ENCODE measurements at regions not wholly inside any gene's neighbourhood (a gene's known extent, or its start where the extent isn't known, plus 50 kb on each side); places are given as distances from the start of the nearest gene placed in this dataset.

DNA sequence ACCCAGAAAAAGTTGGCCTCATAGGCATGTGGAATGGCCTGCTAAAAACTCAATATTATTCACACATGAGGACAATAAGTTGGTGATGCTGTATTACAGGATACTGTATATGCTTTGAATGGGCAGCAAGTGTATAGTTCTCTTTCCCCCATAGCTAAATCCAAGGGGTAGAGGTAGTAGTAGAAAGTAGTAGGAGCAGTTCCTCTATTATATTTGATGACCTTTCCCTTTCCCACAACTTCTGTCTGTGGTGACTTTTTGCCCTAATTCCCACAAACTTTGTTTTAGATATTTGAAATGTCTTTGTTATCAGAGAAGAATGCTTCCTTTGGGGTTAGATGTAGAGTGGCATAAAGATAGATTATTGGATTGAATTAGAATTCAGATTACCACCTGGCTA, 154.0 kb upstream of the STEAP4 start:
- TF ChIP-seq FOXM1 (IDR thresholded peaks at IDR 0.05; ENCODE audit: borderline replicate concordance, low read depth) = no peak
- TF ChIP-seq EP300 (IDR thresholded peaks at IDR 0.05; ENCODE audit: borderline replicate concordance) = no peak
- no peak for TF ChIP-seq TCF12 (IDR thresholded peaks at IDR 0.05; ENCODE audit: low read depth)
- TF ChIP-seq, protein P1, sequence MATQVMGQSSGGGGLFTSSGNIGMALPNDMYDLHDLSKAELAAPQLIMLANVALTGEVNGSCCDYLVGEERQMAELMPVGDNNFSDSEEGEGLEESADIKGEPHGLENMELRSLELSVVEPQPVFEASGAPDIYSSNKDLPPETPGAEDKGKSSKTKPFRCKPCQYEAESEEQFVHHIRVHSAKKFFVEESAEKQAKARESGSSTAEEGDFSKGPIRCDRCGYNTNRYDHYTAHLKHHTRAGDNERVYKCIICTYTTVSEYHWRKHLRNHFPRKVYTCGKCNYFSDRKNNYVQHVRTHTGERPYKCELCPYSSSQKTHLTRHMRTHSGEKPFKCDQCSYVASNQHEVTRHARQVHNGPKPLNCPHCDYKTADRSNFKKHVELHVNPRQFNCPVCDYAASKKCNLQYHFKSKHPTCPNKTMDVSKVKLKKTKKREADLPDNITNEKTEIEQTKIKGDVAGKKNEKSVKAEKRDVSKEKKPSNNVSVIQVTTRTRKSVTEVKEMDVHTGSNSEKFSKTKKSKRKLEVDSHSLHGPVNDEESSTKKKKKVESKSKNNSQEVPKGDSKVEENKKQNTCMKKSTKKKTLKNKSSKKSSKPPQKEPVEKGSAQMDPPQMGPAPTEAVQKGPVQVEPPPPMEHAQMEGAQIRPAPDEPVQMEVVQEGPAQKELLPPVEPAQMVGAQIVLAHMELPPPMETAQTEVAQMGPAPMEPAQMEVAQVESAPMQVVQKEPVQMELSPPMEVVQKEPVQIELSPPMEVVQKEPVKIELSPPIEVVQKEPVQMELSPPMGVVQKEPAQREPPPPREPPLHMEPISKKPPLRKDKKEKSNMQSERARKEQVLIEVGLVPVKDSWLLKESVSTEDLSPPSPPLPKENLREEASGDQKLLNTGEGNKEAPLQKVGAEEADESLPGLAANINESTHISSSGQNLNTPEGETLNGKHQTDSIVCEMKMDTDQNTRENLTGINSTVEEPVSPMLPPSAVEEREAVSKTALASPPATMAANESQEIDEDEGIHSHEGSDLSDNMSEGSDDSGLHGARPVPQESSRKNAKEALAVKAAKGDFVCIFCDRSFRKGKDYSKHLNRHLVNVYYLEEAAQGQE (IDR thresholded peaks at IDR 0.05; ENCODE audit: low read depth) = no peak
- no peak for TF ChIP-seq YY1 (IDR thresholded peaks at IDR 0.05; ENCODE audit: low read depth)
- no peak for TF ChIP-seq CREB1 (IDR thresholded peaks at IDR 0.05; ENCODE audit: low read depth)
- TF ChIP-seq TAF1 (IDR thresholded peaks at IDR 0.05; ENCODE audit: low read depth) = no peak
- TF ChIP-seq TEAD4 (IDR thresholded peaks at IDR 0.05) = no peak
- TF ChIP-seq CEBPB (IDR thresholded peaks at IDR 0.05) = no peak
- TF ChIP-seq, protein P2, sequence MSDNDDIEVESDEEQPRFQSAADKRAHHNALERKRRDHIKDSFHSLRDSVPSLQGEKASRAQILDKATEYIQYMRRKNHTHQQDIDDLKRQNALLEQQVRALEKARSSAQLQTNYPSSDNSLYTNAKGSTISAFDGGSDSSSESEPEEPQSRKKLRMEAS (IDR thresholded peaks at IDR 0.05) = no peak
- no peak for TF ChIP-seq EGR1 (IDR thresholded peaks at IDR 0.05)
- TF ChIP-seq, protein P3, sequence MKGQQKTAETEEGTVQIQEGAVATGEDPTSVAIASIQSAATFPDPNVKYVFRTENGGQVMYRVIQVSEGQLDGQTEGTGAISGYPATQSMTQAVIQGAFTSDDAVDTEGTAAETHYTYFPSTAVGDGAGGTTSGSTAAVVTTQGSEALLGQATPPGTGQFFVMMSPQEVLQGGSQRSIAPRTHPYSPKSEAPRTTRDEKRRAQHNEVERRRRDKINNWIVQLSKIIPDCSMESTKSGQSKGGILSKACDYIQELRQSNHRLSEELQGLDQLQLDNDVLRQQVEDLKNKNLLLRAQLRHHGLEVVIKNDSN (IDR thresholded peaks at IDR 0.05) = no peak
- TF ChIP-seq RAD21 (IDR thresholded peaks at IDR 0.05; ENCODE audit: low read depth) = no peak
- TF ChIP-seq ZBTB7A (IDR thresholded peaks at IDR 0.05; ENCODE audit: low read depth) = no peak
- no peak for TF ChIP-seq NFIC (IDR thresholded peaks at IDR 0.05)

DNA sequence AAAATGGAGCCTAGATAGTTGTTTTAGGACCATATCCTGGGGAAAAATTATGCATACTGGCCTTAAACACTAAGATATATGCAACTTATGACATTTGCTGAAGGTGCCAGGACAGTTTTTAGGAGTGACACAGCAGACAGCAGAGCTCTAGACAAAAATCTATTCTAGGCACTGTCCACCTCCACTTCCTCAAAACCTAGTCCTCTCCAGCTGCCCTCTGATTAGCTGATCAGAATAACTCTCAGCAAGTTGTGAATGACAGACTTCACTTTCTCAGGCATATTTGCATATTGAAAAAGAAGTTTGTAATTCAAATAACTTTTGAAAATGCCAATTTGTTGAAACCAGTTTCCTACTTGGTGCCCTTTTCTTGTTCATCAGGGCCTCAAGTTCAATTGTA, 152.3 kb upstream of the STEAP4 start:
- no peak for TF ChIP-seq TAF1 (IDR thresholded peaks at IDR 0.05; ENCODE audit: low read depth)
- TF ChIP-seq CEBPB (IDR thresholded peaks at IDR 0.05) = no peak
- TF ChIP-seq EGR1 (IDR thresholded peaks at IDR 0.05) = no peak
- no peak for TF ChIP-seq RAD21 (IDR thresholded peaks at IDR 0.05; ENCODE audit: low read depth)
- TF ChIP-seq ZBTB7A (IDR thresholded peaks at IDR 0.05; ENCODE audit: low read depth) = no peak
- no peak for TF ChIP-seq CREB1 (IDR thresholded peaks at IDR 0.05; ENCODE audit: low read depth)
- TF ChIP-seq NFIC (IDR thresholded peaks at IDR 0.05) = no peak
- TF ChIP-seq, protein P3 (IDR thresholded peaks at IDR 0.05) = no peak
- TF ChIP-seq FOXM1 (IDR thresholded peaks at IDR 0.05; ENCODE audit: borderline replicate concordance, low read depth) = no peak
- TF ChIP-seq, protein P2 (IDR thresholded peaks at IDR 0.05) = no peak
- no peak for TF ChIP-seq TEAD4 (IDR thresholded peaks at IDR 0.05)
- TF ChIP-seq YY1 (IDR thresholded peaks at IDR 0.05; ENCODE audit: low read depth) = no peak
- TF ChIP-seq, protein P1 (IDR thresholded peaks at IDR 0.05; ENCODE audit: low read depth) = no peak
- TF ChIP-seq EP300 (IDR thresholded peaks at IDR 0.05; ENCODE audit: borderline replicate concordance) = no peak
- TF ChIP-seq TCF12 (IDR thresholded peaks at IDR 0.05; ENCODE audit: low read depth) = no peak

DNA sequence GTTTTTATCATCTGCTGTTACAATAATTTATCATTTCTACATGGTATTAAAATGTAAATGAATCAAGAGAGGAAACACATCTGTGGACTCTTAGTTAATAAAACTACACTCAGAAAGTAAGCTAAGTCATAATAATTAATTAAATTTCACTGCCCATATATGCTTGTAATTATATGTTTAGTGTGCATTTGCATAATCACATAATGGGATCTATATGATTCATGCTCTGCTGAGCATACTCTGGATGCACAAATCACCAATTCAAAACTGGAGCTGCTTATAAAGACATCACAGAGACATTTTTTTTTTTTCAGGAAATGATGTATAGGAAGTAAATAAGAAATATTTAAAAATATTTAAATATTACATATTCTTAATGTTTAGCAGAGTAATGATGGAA, 151.6 kb upstream of the STEAP4 start:
- no peak for TF ChIP-seq YY1 (IDR thresholded peaks at IDR 0.05; ENCODE audit: low read depth)
- TF ChIP-seq, protein P3 (IDR thresholded peaks at IDR 0.05) = no peak
- TF ChIP-seq RAD21 (IDR thresholded peaks at IDR 0.05; ENCODE audit: low read depth) = no peak
- TF ChIP-seq TEAD4 (IDR thresholded peaks at IDR 0.05) = no peak
- no peak for TF ChIP-seq TAF1 (IDR thresholded peaks at IDR 0.05; ENCODE audit: low read depth)
- no peak for TF ChIP-seq CREB1 (IDR thresholded peaks at IDR 0.05; ENCODE audit: low read depth)
- TF ChIP-seq NFIC (IDR thresholded peaks at IDR 0.05) = no peak
- TF ChIP-seq EP300 (IDR thresholded peaks at IDR 0.05; ENCODE audit: borderline replicate concordance) = no peak
- TF ChIP-seq EGR1 (IDR thresholded peaks at IDR 0.05) = no peak
- TF ChIP-seq, protein P2 (IDR thresholded peaks at IDR 0.05) = no peak
- no peak for TF ChIP-seq TCF12 (IDR thresholded peaks at IDR 0.05; ENCODE audit: low read depth)
- TF ChIP-seq CEBPB (IDR thresholded peaks at IDR 0.05) = no peak
- TF ChIP-seq FOXM1 (IDR thresholded peaks at IDR 0.05; ENCODE audit: borderline replicate concordance, low read depth) = no peak
- TF ChIP-seq, protein P1 (IDR thresholded peaks at IDR 0.05; ENCODE audit: low read depth) = no peak
